ENCODE measurements at regions not wholly inside any gene's neighbourhood (a gene's known extent, or its start where the extent isn't known, plus 50 kb on each side); places are given as distances from the start of the nearest gene placed in this dataset.
"Not testable (repeated sequence)": the region's sequence is repeated elsewhere in the genome, so short reads cannot be mapped to it uniquely, and the experiment has no call there.

DNA sequence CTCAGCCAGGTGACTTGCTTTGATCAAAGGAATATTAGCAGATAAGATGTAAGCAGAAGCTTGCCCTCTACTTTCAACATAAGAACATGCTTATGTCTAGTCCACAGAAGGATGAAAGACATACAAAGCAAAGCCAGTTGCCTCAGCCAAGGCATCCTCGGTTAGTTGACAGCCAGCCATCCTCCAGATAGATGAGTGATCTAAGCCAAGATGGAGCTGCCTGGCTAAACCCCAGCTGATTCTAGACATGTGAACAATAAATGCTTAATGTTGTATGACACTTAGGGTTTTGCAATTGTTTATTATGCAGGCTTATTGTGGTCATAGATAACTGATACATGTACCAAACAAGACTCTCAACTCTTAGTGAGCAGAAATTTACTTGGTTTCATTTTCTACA is 157.6 kb upstream of the TMTC2 start:
- DNase-seq (ENCODE audit: low spot score), result no peak

DNA sequence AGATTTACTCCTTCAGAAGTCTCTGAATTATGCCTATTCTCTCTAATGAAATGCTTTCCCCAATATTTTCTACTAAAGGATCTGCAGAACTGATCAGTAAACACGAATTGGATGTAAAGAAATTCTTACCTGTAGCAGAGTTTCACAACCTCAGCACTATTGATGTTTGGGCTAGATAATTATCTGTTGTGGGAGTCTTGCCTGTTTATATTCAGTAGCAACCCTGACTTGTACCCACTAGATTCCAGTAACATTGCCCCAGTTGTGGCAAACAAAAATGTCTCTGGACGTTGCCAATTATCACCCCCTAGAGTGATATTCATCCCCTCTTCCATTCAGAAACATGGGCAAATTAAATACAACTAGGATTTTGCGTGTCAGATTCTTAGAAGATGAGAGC is 156.8 kb upstream of the TMTC2 start:
- DNase-seq (ENCODE audit: low spot score), result no peak

DNA sequence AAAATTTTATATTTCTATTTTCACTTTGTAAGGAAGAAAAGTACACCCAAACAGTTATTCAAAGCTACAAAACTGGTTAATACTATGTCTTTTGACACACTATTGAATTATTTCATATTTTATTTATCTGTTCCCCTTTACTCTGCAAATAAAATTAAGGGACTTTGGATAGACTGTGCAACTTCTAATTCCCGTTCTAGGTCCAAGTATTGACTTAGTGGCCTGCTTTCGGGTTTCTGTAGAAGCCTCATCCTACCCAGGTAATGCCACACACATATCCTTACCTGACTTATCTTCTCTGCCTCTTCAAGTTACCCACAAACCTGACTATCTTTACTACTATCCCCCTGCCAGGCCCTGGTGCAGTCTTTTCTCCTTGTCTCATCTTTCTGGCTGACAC is 156.3 kb upstream of the TMTC2 start:
- no peak for DNase-seq (ENCODE audit: low spot score)

DNA sequence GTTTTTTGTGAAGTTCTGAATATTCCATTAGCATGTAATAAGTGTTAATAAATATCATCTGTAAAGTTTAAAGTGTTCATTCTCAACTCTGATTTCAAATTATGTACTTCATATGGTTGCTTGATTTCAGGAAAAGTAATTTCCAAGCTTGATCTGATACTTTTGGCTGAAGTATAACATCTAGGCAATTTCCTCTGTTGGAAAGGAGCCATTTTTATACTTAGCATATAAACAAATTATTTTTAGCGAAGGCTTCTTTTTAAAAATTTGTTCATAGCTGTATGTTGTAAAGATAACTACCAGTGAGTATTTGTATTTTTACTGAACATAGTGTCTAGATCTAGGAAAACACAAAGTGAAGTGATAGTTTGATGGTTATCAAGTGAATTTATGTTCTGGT is 153.4 kb upstream of the TMTC2 start:
- no peak for DNase-seq (ENCODE audit: low spot score)

DNA sequence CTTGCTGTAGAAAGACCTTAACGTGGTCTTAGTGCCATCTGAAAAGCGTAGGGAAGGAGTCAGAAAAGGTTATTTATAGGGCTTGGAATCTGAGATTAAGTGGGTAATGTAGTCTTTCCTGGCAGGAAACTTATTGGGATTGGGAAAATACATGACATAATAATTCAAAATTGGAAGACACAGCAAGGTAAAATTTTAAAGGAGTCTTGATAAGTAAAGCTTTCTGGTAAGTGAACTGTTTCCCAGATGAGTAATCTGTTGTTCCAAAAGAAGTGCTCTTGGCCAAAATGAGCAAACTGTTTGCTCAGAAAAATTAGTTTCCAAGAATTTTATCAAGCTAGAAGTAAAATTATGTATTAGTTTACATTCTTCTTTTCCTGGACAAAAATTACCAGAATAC is 149.3 kb upstream of the TMTC2 start:
- no peak for DNase-seq (ENCODE audit: low spot score)

DNA sequence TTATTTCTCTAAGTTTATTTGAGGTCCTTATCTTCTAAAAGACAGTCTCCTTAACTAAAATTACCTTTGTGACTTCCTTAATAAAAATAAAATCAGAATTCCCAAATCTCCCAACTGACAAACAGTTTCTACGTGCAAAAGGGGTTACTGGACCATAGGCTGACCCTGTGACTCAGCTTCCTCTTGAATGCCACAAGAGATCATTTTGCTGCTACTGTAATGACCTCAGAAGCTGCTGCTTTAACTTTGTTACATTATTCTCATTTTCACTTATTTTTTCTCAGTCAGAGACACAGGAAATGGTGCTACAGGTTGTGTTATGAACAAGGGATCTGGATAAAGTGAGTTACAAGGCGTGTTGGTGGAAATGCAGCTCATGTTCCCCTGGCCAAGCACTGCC is 132.2 kb upstream of the TMTC2 start:
- DNase-seq (ENCODE audit: low spot score), result peak; percentile 56

DNA sequence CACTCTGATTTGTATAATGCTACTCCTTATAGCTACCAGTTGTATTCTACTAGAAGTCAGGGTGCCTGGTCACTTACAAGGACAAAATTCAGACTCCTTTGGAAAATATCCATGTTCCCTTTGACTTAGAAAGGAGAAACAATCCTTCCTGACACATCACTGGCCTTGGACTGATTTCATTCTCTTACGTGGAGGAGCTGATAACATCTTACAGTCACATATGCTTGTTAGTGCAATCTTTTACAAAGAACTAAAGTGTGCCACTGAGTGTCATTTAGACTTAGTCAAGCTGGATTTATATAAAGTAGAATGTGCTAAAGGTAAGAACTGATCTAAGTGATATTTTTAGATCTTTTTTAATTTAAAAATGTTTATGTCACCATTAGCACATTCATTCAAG is 131.0 kb upstream of the TMTC2 start:
- no peak for DNase-seq (ENCODE audit: low spot score)

DNA sequence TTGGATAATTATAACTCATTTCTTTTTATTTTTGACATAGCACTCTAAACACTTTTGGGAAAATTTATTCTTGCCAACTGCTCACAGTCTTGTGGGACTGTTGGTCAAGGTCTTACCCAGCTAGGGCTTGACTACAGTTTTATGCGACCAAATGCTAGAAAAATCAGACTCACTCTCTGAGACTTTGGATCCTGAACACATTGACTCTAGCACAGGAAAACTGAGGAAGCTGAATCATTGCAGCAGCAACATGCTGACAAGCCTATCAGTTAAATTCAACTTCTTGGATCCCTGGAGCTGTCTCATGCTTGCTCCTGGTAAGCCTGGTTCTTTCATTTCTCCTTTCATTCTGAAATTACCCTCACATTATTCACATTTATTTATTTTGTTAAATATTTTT is 120.7 kb upstream of the TMTC2 start:
- no peak for DNase-seq (ENCODE audit: low spot score)

DNA sequence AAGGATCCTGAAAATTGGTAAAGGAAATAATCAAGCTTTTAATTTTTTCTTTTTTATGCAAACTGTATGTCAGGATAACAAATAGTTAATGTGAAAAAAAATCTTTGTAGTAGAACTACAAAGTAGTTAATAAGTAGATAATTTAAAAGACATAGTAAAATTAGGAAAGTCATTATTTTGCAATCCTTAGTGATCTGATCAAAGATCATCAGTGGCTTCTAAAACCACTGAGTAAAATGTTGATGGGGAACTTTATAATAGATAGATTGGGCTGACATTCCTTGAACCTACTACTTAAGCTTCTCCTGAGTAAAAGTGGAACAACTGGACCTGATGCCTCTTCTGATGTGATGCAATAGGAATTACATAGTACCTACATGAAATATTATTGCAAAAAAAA is 119.0 kb upstream of the TMTC2 start:
- DNase-seq (ENCODE audit: low spot score), result no peak

DNA sequence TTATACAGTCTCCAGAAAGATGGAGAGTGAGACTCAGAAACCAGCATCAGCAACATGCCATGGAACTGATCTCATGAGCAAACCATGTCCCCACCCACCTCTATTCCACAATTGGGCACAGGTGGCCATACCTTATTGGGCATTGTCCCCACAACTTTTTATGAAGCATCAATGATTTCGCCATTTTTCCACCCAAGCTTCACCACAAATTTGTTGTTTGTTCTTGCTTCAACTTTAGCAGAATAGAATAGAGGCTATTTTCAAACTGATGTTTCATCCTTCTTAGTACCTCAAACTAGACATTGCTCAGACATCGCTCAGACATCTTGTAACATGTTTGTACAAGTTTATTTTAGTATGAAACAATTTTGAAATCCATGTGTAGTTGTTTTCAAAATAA is 112.5 kb upstream of the TMTC2 start:
- no peak for DNase-seq (ENCODE audit: low spot score)

DNA sequence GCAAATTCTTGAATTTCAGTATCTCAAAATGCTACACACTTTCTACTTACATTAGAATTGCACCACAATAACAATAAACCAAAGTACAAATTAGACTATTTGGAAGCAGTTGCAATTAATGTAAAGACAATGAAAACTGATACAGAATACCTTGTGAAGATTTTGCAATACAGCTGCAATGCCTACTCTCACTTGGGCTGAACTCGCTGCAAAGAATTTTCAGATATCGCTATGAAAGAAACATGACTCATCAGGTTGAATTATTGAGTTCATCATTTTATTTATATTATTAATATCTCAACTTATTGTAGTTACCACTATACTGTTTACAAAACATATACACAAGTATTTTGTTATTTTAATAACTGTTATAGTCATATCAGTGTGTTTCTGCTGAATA is 108.0 kb upstream of the TMTC2 start:
- DNase-seq (ENCODE audit: low spot score), result no peak

DNA sequence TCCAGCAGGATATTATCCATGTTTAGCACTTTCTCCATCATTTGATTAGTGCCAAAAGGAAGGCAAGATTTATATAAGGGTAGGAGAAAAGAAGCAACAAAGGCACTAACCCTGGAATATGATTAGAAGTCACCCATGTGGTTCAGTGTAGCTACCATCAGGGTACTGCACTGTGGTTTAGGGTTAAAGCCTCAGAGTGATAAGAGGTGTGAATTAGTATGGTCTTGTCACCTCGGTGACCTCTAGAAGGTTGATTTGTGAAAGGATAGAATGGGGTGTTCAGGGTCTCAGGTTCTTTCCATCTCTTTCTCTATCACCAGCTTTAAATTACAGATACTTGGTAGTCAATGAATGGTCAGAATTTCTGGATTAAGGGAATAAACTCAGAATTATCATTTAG is 103.0 kb upstream of the TMTC2 start:
- no peak for DNase-seq (ENCODE audit: low spot score)

DNA sequence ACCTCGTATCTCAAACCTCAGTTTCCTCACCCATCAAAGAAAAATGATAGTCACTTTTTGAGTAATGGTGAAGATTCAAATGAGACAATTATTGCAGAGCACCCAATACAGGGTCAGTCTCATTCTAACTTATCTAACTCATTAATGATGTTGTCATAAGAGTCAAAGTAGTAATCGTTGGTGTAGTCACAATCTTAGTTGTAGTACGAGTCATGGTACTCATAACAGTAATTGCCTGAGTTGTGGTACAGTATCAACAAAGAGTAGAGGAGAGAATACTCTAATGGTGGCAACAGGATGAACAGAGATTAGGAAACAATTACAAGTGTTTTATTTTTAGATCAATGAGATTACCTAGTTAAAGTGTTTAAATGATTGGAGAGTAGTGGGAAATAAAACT is 93.6 kb upstream of the TMTC2 start:
- DNase-seq (ENCODE audit: low spot score), result no peak

DNA sequence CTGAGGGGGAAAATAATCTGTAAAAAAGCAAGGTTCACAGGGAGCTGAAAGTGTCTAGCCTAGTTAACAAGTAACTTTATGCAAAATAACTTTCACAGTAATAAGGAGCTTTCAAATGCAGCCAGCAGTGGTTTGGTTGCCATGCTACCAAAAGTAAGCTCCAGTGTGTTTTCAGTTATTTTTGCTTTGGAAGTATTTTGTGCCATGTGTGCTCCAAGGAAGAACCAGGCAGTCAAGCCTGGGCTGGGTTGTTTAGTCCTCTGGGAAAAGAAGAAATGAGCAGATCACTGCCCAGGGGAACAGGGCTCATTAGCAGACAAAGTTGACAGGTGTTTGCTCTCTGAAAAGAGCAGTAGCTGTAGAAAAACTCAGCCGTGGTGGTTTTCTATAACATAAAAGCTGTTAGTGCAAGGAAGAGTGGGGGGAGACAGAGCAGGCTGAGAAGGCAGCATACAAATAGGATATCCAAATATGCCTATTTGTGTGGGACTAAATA is 92.8 kb upstream of the TMTC2 start:
- no peak for DNase-seq (ENCODE audit: low spot score)

DNA sequence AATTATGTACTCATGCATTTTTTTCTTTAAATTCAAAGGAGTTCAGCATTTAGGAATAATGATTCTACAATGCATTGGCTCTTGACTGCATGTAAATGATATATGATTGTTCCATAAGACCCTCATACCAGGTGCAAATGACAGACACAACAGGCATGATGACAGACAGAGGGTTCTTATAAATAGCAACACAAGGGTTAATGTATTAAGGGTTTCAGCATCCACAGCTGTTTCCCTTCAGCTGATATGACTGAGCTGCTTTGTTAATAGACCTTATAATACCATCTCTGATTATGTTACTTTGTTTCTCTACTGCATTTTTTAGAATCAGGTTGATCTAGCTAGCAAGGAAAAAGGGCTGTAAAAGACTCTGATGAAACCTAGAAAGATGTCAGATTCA is 90.8 kb upstream of the TMTC2 start:
- DNase-seq (ENCODE audit: low spot score), result no peak

DNA sequence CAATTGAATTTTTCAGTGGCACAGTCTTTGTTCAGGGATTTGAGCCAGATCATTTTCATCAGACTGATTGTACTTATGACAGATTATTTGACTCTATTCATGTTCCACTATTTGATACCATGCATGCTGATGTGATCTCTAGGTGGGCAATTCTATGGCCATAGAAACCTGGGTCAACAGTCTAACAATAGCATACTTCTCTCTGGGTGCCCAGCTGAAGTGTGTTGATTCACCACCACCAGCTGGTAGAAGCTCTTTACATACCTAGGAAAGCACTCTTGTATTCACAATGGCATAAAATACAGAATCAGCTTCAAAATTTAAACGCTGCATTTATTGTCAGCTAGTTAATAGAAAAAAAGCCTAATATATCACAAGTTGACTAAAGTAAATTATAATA is 90.2 kb upstream of the TMTC2 start:
- no peak for DNase-seq (ENCODE audit: low spot score)

DNA sequence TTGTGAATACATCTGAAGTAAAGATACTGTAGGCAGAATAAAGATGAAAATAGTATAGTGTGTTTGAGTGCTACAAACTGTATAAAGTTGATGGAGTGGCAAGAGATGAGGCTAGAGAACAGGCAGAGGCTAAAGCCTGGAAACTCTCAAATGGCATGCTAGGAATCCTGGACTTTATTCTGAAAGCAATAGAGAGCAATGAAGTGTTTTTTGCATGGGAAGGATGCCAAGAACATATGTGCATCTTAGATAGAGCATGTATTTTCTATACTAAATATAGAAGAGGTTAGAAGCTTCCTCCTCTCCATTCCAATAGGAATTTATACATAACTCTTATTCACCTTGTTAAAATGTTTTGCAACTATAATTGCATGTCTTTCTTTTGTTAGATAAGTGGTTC is 86.3 kb upstream of the TMTC2 start:
- DNase-seq (ENCODE audit: low spot score), result no peak

DNA sequence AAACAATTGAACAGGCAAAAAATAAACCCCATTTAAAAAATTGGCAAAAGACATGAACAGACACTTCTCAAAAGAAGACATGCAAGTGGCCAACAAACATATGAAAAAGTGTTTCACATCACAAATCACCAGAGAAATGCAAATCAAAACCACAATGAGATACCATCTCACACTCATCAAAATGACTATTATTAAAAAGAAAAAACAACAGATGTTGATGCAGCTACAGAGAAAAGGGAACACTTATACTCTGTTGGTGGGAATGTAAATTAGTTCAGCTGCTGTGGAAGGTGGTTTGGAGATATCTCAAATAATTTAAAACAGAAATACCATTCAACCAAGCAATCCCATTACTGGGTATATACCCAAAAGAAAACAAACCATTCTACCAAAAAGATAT is 83.1 kb upstream of the TMTC2 start:
- not testable (repeated sequence) for DNase-seq (ENCODE audit: low spot score)

DNA sequence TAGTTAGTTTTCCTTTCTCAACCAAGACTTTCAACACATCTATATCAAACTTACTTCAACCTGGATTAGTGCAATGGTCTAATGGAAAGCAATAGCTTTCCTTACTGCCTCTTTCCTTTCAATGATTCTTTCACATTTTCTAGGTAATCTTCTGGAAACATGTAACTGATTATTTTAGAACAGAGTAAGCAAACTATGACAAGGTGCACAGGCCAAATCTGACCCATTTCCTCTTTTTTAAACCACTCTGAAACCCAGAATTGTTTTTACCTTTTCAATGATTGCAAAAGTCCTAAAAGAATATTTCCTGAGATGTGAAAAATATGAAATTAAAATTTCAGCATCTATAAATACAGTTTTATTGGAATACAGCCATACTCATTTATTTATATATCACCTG is 81.6 kb upstream of the TMTC2 start:
- no peak for DNase-seq (ENCODE audit: low spot score)

DNA sequence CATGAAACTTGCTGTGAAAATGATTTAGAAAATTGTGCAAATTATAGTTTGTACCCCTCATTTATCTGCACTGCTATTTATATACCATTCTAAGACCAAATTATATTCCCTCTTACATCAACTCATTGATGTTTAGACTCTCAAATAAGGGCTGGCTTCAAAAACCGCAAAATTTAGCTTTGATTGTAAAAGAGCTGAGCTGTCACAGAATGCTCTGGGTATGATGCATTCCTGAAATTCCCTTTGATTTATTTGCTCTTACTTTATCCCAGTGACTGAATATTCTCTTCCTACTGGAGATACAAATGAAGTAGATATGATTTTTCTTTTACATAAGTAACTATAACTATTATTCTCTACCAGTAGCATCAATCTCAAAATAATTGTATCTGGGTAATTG is 78.0 kb upstream of the TMTC2 start:
- DNase-seq (ENCODE audit: low spot score), result no peak

DNA sequence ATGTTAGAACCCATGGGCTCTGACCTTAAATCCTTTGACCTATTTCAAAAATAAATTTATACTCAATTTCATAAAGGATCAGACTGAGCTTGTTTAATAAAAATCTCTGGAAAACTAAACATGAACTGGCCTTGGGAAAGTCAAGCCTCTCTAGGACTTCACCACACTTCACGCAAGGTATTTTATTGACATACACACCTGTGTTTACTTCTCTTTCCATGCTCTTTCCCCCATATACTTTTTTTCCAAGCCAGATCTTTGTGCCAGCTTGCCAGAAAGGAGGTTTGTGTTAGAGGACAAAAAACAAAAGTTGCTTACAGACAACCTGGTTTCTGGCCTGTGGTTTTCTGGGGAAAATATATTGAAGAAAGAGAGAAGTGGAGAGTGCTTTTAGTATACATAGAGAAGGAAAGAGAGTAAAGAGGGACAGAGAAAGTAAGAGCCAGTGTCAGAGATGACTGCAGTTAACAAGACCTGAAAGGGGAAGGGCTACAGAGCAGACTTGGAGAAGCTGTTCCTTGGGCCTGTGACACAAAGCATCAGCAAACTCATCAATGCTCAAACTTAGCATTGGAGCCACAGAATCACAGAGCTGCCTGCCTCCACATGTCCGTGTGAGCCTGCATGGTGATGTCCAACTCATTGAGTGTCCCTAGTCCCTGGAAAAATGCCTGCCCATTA is 77.3 kb upstream of the TMTC2 start:
- no peak for DNase-seq (ENCODE audit: low spot score)

DNA sequence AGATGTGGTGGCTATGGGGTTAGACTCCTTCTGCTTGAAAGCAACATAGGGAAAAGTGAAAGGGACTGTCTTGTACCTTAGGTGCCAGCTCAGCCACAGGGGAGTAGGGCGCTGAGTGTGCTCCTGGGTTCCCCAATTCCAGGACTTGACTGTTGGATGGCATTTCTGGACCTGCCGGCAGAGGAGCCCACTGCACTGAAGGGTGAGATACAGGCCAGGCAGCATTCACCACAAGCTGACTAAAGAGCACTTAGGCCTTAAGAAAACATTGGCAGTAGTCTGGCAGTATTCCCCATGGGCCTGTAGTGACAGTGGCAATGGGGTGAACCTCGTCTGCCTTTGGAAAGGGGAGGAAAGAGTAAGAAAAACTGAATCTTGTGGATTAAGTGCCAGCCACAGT is 67.1 kb upstream of the TMTC2 start:
- DNase-seq (ENCODE audit: low spot score), result no peak

DNA sequence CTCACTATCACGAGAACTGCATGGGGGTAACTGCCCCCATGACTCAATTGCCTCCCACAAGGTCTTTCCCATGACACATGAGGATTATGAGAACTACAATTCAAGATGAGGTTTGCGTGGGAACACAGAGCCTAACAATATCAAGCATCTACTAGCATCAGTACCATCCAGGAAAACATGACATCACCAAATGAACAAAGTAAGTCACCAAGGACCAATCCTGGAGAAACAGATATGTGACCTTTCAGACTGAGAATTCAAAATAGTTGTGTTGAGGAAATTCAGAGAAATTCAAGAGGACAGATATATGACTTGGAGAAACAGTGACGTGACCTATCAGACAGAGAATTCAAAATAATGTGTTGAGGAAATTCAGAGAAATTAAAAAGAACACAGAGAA is 65.8 kb upstream of the TMTC2 start:
- DNase-seq (ENCODE audit: low spot score), result no peak

DNA sequence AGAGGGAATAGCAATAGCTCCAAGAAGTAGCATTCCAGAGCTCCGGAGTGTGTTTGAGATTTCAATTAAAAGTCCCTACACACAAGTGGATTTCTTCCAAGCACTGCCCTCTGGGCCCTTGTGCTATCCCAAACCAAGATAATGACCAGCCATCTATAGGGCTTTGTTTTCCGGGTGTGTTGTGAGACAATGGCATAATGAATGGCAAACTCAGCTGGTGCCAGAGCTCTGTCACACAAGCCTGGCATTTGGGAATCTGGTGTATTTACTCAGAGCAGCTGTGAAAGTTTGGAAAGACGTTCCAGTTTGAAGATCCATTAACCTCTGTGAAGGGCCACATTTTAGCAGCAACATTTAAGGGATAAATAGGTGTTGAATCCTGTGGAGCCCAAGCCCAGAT is 61.2 kb upstream of the TMTC2 start:
- no peak for DNase-seq (ENCODE audit: low spot score)

DNA sequence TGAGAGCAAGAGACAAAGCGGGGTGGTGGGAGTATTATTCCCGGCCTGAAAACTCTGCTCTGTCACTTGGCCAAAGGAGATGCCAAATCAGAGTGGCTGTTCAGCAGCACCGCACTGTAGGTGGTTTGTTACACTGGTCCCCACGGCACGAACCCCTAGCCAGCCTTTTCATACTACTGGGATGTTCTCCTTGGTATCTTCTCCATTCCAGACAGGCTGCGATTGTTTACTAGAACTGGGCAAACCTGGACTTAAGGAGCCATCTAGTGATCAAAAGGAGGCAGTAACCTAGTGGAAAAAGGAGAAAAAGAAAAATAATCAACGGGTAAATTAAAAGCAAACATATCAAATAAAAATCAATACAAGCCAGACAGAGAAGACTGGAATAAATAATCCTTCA is 58.9 kb upstream of the TMTC2 start:
- DNase-seq (ENCODE audit: low spot score), result peak; percentile 42

All from kidney capillary endothelial cell (primary cell).